OCI-LY3 (cell line): ENCODE measurements at regions not wholly inside any gene's neighbourhood (a gene's known extent, or its start where the extent isn't known, plus 50 kb on each side); places are given as distances from the start of the nearest gene placed in this dataset.

ENCODE experiments used
- H2AFZ ChIP-seq: fragments of 200-600, 300-600 bp; shearing (Covaris generic); 2 replicates; pipeline ENCODE4 v1.6.0; 2014; ENCODE audit warnings: antibody characterized with exemption, low read depth, low read length
- H3K27ac ChIP-seq: fragments of 200-600, 300-600 bp; sonication (generic); 2 replicates; pipeline ENCODE4 v1.5.1; 2014; ENCODE audit warnings: mild to moderate bottlenecking, low read length, moderate library complexity, mixed read lengths
- H3K27me3 ChIP-seq: fragments of 200-600, 300-600 bp; sonication (generic); 2 replicates; pipeline ENCODE4 v1.6.1; 2014; ENCODE audit warnings: low read depth, low read length, mixed read lengths
- H3K36me3 ChIP-seq: fragments of 200-600, 300-600 bp; sonication (generic); replicated peaks from 2 replicates; pipeline ENCODE3; 2014; ENCODE audit warnings: low read depth, low read length, mixed read lengths
- H3K4me1 ChIP-seq: fragments of 300-600, 200-600 bp; sonication (generic); 2 replicates; pipeline ENCODE4 v1.6.1; 2014; ENCODE audit warnings: low read length, mixed read lengths
- H3K4me2 ChIP-seq: fragments of 200-600, 300-600 bp; sonication (generic); 2 replicates; pipeline ENCODE4 v1.6.1; 2014; ENCODE audit warnings: low read length, mixed read lengths
- H3K4me3 ChIP-seq: fragments of 300-600, 200-600 bp; sonication (generic); 2 replicates; pipeline ENCODE4 v1.5.1; 2014; ENCODE audit warnings: antibody characterized with exemption, mild to moderate bottlenecking, low read length, moderate library complexity
- H3K79me2 ChIP-seq: fragments of 300-600, 200-600 bp; shearing (Covaris generic); 2 replicates; pipeline ENCODE4 v1.6.1; 2014; ENCODE audit warnings: mild to moderate bottlenecking, low read length, mixed read lengths
- H3K9ac ChIP-seq: fragments of 300-600, 200-600 bp; shearing (Covaris generic); 2 replicates; pipeline ENCODE4 v1.6.0; 2014; ENCODE audit warnings: mild to moderate bottlenecking, low read length, moderate library complexity
- H3K9me3 ChIP-seq: fragments of 200-600, 300-600 bp; shearing (Covaris generic); 2 replicates; pipeline ENCODE4 v1.6.1; 2014; ENCODE audit warnings: low read length, mixed read lengths; ENCODE audit not compliant: insufficient read depth
- H4K20me1 ChIP-seq: fragments of 200-600, 300-600 bp; sonication (generic); 2 replicates; pipeline ENCODE4 v1.6.1; 2016; ENCODE audit warnings: low read length, mixed read lengths; ENCODE audit not compliant: insufficient read depth
- EZH2phosphoT487 ChIP-seq: fragments of 200-600 bp; shearing (Covaris generic); IDR thresholded peaks from 2 replicates; pipeline ENCODE4 v1.6.1; 2018; ENCODE audit warnings: antibody characterized with exemption, mixed run types, low read depth
- TF ChIP-seq, protein P1 (sequence below): fragments of 200-600, 300-600 bp; sonication (generic); IDR thresholded peaks from 2 replicates; pipeline ENCODE4 v1.5.1; 2014; ENCODE audit warnings: antibody characterized with exemption, low read length, low read depth

DNA sequence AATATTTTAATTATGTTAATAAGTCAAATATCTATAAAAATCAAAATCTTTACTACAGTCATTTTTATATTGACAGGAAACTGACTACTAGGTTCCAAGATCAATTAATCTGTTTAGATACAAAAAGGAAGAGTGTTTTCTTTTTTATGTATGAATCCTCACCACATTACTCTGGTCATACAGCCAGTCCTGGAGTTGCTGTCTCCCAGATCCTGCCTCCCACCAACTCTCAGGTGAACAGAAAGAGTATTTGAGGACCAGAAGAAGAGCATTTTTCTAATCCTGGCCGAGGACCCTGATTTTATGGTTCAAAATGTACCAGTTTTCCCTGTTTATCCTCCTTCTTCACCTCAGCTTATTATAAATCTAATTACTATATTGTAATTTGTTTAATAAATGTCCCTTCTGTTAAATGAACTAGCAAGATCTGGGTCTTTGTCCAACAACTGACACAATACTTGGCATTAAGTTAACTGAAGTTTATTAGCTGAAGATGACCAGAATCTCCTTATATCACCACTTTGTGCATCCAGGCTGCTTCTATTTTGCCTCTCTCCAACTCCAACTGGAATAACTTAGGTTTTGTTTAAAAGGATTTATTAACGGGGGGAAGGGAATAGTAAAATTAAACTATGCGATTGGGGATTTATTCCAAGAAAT is 224.4 kb upstream of the PCDH7 start:
- Histone ChIP-seq H3K4me2 (no peak overlapping the region), H3K79me2 (no peaks in the 10 kb centered on the region), H3K27me3 (no peaks in the 10 kb centered on the region), H3K36me3 (no peaks in the 10 kb centered on the region), H3K9ac (no peak overlapping the region), H3K27ac (no peak overlapping the region), H3K4me1 (no peaks in the 10 kb centered on the region), H2AFZ (no peak overlapping the region), H3K9me3 (no peaks in the 10 kb centered on the region), H4K20me1 (no peaks in the 10 kb centered on the region), H3K4me3 (no peak overlapping the region)
- no peak for TF ChIP-seq EZH2phosphoT487
- TF ChIP-seq, protein P1, sequence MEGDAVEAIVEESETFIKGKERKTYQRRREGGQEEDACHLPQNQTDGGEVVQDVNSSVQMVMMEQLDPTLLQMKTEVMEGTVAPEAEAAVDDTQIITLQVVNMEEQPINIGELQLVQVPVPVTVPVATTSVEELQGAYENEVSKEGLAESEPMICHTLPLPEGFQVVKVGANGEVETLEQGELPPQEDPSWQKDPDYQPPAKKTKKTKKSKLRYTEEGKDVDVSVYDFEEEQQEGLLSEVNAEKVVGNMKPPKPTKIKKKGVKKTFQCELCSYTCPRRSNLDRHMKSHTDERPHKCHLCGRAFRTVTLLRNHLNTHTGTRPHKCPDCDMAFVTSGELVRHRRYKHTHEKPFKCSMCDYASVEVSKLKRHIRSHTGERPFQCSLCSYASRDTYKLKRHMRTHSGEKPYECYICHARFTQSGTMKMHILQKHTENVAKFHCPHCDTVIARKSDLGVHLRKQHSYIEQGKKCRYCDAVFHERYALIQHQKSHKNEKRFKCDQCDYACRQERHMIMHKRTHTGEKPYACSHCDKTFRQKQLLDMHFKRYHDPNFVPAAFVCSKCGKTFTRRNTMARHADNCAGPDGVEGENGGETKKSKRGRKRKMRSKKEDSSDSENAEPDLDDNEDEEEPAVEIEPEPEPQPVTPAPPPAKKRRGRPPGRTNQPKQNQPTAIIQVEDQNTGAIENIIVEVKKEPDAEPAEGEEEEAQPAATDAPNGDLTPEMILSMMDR: no peak

DNA sequence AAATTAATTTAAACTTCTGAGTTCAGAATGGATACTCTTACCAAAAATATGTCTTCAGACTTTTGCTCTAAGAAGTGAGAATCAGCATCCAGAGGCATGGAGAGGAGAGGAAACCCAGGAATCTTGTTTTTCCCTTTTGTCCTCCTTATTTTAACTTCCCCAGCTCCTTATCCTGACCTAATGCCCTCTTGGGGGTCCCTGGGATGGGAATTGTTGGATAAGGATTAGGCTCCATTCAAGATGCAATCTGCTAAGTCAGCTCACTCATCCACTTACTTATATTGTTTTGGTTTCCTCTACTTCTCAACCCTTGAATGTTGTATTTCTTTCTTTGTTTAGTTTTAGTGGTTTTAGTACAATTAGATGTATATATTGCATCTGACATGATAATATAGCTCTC is 208.4 kb upstream of the PCDH7 start:
- H4K20me1 ChIP-seq: no peaks in the 10 kb centered on the region
- no peaks in the 10 kb centered on the region for H3K4me1 ChIP-seq
- H2AFZ ChIP-seq: no peak overlapping the region
- no peaks in the 10 kb centered on the region for H3K36me3 ChIP-seq
- no peaks in the 10 kb centered on the region for H3K79me2 ChIP-seq
- TF ChIP-seq, protein P1: no peak
- TF ChIP-seq EZH2phosphoT487: no peak
- H3K27ac ChIP-seq: no peak overlapping the region
- H3K4me3 ChIP-seq: no peak overlapping the region
- H3K27me3 ChIP-seq: no peaks in the 10 kb centered on the region
- no peak overlapping the region for H3K4me2 ChIP-seq
- no peaks in the 10 kb centered on the region for H3K9me3 ChIP-seq
- no peak overlapping the region for H3K9ac ChIP-seq

DNA sequence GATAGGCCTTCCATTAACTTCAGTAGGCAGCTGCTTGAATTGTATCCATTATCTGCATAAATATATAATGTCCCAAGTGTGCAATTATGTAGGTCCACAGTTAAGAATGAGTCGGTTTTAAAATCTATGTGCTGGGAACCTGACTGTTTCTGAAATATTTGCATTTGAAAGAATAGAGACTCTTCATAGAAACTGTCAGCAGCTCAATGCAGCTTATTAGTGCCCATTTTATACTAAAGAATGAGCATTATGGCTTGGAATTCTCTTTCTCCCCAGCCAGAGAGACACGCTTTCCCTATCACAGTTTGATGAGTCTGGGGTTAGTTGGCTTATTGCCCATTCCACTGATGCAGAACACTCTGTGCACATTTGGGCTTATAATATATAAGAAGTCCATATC is 202.0 kb upstream of the PCDH7 start:
- Histone ChIP-seq H3K4me3 (no peak overlapping the region), H3K4me1 (no peaks in the 10 kb centered on the region), H2AFZ (no peak overlapping the region), H3K79me2 (no peaks in the 10 kb centered on the region), H3K27me3 (no peaks in the 10 kb centered on the region), H3K27ac (no peak overlapping the region), H3K9me3 (no peaks in the 10 kb centered on the region), H3K4me2 (no peak overlapping the region), H3K9ac (no peak overlapping the region), H3K36me3 (no peaks in the 10 kb centered on the region), H4K20me1 (no peaks in the 10 kb centered on the region)
- TF ChIP-seq, protein P1: no peak
- TF ChIP-seq EZH2phosphoT487: no peak

DNA sequence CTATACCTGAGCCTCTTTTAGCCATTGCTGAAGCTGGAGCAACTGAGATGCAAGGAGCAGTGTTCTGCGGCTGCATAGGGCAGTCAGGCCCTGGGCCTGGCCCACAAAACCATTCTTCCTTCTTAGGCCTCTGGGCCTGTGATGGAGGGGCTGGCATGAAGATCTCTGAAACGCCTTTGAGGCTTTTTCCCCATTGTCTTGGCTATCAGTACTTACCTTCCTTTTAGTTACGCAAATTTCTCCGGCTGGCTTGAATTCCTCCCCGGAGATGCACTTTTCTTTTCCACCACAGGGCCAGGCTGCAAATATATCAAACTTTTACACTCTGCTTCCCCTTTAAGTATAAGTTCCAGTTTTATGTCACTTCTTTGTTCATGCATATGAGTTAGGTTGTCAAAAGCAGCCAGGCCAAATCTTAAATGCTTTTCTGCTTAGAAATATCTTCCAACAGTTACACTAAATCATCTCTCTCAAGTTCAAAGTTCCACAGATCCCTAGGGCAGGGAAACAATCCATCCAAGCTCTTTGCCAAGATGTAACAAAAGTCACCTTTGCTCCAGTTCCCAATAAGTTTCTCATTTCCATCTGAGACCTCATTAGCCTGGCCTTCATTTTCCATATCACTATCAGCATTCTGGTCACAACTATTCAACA is 194.4 kb upstream of the PCDH7 start:
- Histone ChIP-seq H3K27ac (no peak overlapping the region), H2AFZ (no peak overlapping the region), H3K27me3 (no peaks in the 10 kb centered on the region), H3K36me3 (no peaks in the 10 kb centered on the region), H3K4me1 (no peaks in the 10 kb centered on the region), H3K4me3 (no peak overlapping the region), H4K20me1 (no peaks in the 10 kb centered on the region), H3K79me2 (no peaks in the 10 kb centered on the region), H3K4me2 (no peak overlapping the region), H3K9me3 (no peaks in the 10 kb centered on the region), H3K9ac (no peak overlapping the region)
- TF ChIP-seq EZH2phosphoT487: no peak
- TF ChIP-seq, protein P1: no peak
